GM19463 (cell line): ENCODE measurements at regions not wholly inside any gene's neighbourhood (a gene's known extent, or its start where the extent isn't known, plus 50 kb on each side); places are given as distances from the start of the nearest gene placed in this dataset.
"Not testable (repeated sequence)": the region's sequence is repeated elsewhere in the genome, so short reads cannot be mapped to it uniquely, and the experiment has no call there.

Experiments used
- ATAC-seq: cut with Tn5 transposase; IDR thresholded peaks from one replicate; pipeline ENCODE4 v1.9.1; 2021; ENCODE audit warnings: mild to moderate bottlenecking, moderate library complexity; ENCODE audit not compliant: unreplicated experiment

DNA sequence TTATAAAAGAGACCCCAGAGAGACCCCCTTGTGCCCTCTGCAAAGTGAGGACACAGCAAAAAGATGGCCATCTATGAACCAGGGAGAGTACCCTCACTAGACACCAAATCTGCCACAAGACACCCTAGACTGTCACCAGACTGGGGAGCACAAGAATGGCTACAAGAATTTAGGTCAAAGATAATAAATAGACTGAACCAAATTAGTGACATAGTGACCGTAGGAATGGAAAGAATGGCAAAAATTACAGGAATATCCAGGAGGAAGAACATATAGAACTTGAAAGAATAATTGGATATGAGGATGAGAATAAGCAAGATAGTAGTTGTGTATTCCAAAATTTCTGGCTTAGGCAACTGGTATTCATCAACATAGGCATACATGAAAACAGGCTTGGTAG lies 235.0 kb downstream of the NNT start:
- ATAC-seq = no peak

DNA sequence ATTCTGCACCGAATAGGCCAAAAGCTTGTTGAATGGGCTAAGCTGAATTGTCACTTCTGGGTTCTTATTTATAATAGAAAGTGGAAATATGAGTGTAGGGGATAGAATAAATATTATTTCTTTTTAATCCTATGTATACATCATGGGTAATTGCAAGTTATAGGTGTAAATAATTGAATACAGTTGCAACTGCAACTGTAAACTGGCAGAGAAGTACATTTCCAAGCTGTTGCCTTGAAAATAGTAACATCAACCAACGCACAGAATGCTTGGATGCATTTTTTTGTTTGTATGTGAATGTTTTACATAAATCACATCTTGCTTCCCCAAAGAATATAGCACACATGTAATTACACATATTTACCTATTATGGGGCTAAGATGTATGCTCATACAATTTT lies 234.1 kb downstream of the NNT start:
- no peak for ATAC-seq

DNA sequence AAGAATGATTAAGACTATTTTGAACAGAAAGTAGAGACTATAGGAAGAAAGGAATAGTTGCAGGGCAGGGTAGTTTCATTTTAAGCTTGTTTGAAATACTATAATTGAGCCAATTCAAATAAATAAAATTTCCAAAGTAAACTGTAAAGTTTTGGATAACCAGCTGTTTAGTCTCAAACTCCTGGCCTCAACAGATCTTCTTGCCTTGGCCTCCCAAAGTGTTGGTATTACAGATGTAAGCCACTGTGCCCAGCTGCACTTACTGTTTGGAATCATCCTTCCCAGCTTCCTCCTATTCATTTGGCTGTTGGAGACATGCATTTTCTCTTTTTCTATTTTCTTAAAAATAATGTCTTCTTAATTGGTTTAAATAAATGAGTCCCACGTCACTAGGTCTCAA lies 231.0 kb downstream of the NNT start:
- no peak for ATAC-seq

DNA sequence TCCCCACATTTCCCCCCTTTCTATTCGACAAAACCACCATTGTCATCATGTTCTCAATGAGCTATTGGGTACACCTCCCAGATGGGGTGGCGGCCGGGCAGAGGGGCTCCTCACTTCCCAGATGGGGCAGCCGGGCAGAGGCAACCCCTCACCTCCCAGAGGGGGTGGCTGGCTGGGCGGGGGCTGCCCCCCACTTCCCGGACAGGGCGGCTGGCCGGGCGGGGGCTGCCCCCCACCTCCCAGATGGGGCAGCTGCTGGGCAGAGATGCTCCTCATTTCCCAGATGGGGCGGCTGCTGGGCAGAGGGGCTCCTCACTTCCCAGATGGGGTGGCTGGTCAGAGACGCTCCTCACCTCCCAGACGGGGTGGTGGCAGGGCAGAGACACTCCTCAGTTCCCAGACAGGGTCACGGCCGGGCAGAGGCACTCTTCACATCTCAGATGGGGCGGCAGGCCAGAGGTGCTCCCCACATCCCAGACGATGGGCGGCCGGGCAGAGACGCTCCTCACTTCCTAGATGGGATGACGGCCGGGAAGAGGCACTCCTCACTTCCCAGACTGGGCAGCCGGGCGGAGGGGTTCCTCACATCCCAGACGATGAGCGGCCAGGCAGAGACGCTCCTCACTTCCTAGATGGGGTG lies 221.5 kb downstream of the NNT start:
- not testable (repeated sequence) for ATAC-seq

DNA sequence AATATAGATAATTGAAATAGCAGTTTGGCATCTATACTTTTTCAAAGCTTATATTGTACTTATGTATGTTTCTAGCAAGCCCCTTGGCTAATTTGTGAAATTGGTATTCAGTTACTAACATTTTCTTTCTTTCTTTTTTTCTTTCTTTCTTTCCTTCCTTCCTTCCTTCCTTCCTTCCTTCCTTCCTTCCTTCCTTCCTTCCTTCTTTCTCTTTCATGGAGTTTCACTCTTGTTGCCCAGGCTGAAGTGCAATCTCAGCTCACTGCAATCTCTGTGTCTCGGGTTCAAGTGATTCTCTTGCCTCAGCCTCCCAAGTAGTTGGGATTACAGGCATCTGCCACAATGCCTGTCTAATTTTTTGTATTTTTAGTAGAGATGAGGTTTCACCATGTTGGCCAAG lies 215.4 kb downstream of the NNT start:
- not testable (repeated sequence) for ATAC-seq

DNA sequence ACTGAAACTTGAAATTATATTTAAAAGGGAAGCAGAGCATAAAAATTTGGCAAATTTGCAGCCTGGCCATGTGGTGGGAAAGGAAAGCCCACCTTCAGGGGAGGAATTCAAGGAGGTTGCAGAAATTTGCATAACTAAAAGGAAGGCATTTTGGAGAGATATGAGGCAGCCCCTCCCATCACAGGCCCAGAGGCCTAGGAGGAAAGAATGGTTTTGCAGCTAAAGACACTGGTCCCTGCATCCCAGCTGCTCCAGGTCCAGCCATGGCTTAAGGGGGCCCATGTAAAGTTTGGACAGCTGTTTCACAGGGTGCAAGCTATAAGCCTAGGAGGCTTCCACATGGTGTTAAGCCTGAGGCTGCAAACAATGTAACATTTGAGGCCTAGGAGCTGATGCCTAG lies 212.5 kb downstream of the NNT start:
- ATAC-seq = no peak

DNA sequence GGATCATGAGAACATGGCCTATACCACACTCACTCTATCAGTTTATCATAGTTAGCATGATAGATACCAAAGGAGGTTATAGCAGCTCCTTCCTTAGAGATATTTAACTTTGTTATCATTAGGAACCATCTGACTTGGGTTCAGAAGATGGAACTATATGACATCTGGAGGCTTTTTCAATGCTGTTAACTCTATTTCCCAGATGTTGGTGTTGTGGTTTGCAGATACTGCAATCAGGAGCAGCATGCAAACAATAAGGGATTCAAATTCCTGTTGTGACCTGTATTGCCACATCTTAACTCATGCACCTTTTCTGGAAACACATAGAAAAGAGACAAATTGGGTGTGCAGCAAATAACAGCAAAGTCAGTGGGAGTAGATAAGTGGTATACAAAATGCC lies 201.7 kb downstream of the NNT start:
- ATAC-seq = no peak

DNA sequence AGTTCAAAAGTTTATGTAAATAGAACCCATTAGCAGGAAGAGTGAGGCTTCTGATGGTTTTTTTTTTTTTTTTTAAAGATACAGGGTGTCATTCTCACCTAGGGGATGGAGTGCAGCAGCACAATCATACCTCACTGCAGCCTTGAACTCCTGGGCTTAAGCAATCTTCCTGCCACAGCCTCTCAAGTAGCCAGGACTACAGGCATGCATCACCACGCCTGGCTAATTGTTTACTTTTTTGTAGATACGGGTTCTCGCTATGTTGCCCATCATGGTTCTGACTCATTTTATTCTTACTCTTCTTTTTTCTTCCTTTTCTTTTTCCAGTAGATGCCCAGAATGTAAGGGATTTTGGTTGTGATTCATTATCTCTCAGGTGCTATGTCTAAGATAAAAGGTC lies 201.1 kb downstream of the NNT start:
- no peak for ATAC-seq

DNA sequence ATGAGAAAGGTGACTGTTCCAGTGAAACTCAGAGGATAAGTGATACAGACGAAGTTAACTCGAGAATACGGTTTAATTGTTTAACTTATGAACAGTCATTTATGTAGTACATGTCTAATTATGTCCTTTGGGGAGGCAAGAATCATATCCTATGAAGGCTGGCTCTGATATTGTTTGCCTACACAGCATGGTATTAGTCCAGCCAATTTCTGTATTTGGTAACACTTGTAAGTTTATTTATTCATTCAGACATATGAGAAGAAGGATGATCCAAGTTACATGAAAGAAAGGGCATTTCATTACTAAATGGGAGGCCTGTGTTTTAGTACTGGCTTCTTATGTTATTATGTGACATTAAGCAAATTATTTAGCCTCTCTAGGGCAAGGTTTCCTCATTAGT lies 199.7 kb downstream of the NNT start:
- no peak for ATAC-seq

DNA sequence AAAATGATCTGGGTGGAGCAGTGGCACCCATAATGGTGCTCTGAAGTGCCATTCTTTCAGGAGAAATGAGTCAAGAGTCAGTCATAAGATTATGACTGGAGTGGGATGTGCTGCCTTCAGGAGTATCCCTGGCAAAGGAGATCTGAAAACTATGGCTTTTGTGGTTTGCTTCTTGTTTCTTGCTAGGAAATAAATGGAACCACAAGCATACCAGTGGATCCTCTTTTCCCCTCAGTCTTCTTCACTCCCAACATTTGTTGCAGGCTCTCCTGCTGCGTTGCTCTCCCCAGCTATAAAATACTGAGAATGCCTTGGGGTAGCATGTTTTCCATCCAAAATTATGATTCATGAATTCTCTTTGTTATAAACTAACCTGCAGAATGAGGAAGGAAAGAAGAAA lies 199.1 kb downstream of the NNT start:
- no peak for ATAC-seq

DNA sequence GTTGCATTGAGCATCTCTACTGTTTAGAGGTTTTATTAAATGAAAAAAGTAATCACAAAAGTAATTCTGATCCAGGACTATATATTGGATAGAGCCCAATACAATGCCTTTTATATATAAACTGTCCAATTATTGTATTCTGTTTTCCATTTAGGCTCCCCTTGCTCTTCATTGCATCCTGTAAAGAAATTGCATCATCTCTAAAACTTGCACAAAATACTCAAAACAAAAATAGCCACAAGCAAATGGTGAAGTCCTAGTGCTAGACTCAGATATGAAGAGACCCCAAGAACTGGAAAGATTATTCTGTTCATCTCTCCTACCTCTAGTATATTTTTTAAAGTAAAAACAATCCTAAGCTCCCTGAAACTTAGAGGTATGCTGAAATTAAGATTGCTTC lies 195.8 kb downstream of the NNT start:
- no peak for ATAC-seq

DNA sequence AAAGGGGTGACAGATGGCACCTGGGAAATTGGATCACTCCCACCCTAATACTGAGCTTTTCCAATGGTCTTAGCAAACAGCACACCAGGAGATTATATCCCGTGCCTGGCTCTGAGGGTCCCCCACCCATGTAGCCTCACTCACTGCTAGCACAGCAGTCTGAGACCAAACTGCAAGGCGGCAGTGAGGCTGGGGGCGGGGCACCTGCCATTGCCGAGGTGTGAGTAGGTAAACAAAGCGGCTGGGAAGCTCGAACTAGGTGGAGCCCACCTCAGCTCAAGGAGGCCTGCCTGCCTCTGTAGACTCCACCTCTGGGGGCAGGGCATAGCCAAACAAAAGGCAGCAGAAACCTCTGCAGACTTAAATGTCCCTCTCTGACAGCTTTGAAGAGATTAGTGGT lies 188.9 kb downstream of the NNT start:
- not testable (repeated sequence) for ATAC-seq

DNA sequence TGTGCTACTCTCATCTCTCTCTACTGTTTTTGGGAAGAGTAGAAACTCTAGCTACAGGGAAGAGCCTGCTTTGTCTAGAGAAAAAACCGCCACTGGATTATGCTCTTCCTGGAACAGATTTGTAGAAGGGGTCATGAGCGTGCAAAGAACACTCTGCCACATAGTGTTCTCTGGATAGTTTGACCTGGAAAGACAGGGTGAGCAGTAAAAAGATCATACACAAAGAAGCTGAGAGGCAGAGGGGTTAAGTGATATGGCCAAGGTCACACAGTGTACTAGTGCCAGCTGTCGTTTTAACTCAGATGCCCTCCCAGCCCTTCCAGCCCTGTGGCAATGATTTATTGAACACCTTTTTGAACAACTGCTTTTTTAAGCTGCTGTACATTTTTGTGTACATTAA lies 182.2 kb downstream of the NNT start:
- no peak for ATAC-seq

DNA sequence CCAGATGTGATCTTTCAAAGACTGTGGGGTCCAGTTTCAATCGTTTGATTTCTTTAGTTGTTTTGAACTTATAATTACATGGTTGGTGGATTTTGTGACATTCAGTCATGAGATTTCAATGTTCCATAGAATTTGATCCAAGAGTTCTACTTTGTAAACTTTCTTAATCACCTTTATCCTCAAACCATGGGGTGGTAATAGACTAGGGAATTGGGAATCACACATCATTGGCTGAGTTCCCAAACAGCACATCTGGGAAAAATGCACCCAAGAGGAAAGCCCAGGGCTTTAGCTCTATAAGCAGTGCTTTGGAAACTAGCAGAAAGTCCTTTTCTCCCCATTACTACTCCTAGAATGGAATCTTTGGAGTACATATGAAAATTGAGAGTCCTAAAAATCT lies 177.6 kb downstream of the NNT start:
- ATAC-seq = no peak

DNA sequence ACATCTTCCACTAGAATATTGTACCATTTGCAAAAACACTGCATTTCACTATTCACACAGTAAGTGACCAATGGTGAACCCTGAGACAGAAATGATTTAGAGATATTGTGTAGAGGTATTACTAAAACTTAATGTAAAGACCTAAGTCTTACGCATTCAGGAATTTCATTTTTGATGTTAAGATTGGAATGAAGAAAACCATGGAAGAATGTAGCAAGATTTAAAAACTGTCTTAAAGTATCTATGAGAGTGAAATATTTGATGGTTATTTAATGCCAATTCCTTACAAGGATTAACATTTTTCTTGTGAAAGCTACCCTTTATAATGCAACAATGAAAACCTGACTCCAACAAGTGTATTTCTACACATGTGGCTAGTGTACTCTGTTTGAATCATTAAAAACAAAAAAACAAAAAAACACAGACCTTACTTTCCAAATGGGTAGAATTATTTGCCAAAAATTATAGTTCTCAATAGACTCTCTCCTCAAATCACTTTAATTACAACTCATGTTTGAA lies 172.0 kb downstream of the NNT start:
- no peak for ATAC-seq

DNA sequence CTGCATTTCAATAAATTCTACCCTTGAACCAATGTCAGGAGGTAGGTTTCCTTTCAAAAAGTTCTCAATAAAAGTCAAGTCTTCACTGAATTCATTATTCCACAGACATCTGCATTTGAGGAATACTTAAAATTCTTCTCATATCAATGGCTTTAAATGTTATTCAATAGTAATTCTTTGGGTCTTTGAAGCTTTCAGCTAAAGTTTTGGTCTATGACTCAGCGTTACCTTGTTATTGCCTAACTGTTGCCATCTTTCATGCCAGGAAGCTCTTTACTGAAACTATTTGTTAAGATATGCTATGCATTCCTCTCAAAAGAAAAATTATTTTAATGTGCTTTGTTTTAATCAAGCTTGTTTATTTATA lies 170.5 kb downstream of the NNT start:
- no peak for ATAC-seq

DNA sequence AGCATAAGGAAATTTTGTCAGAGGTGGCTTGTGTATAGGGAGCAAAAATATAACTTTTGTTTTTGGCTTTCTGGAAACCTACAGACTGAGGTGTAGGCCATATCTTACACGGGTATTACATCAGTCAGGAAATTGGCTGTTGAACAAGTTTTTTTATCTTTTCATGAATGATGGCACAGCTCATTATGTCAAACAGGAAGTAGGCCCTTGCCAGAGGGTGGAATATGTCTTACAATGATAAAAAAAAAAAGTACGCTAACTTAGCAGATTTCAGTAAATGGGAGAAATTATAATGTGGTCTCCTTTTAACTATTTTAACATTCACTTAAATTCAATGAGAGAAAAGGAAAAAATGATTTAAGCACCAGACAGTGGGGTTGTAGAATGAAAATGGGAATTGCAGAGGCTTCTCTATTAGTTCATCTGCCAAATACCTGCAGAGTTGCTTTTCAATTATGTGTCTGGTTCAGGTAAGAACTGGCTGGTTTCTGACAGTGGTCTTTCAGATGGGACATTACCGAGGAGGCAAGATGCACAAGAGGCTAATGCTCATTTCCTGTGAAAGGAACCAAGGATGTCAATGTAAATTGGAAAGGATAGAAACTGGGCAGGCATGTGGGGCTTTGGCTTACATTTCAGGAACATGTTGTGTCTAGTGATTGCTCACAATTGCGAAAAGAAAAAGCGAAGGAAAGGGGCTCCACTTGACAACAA lies 169.9 kb downstream of the NNT start:
- no peak for ATAC-seq

DNA sequence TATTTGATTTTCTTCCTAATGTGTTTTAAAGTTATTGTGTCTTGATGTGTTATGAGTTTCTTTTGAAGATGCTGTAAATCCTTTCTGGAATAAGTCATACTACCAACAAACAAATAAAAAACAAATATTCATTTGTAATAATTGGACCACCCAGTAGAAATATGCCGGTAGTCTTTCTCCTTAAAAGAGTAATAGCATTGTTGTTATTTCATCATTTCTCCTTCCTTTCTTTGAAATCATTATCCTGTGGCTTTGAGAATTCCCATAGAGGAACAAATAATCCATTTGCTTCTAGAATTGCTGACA lies 169.4 kb downstream of the NNT start:
- ATAC-seq = no peak

DNA sequence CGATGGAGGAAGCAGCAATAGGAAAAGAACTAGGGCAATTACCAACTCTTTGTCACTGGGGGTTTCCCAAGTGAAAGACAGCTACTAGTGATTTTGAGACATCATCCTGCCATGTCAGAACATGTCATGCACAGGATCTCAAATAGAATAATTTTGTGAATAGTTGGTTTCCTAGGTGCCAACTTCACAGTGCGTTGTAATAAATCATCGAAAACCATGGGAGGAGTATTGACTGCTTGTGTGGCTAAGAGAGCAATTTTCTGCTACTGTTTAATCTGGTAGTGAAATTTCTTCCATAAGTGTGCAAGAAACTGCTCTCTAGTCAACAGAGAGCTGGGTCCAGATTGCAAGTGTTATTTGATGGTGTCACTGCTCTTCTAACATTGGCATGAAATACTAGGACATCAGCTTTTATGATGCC lies 168.6 kb downstream of the NNT start:
- no peak for ATAC-seq

DNA sequence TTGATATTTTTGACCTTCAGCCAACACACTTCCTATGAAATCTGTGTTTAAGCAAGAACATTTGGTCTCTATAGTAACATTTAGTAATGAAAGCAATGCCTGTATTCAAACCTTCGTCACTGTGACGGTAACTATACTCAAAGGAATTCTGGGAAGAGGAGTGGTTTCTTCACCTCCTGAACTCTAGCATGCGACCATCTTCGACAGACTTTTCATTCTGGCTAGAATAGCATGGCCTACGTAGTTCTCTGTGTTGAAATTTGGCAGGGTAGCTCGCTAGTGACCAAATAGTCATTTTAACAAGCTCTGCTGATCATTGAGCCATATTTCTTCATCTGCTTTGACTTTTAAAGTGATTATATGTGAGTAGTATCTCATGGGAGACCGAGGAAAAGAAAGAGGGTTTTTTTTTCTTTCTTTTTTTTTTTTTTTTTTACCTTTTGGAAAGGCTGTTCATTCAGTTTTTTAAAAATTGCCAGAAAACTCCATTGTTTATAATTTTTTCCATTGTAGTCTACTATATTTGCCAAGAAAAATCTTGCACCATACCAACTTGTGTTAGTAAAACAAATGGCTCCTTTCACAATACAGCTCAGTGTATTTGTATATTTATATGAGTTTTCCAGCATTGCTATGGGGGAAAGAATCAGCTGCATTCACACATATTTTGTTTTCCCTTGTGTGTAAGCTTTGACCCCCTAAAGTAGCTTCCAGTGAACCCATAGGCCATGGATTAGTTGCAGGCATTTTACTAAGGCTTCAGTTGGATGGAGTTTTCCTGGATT lies 166.8 kb downstream of the NNT start:
- ATAC-seq = no peak
